ENCODE measurements at regions not wholly inside any gene's neighbourhood (a gene's known extent, or its start where the extent isn't known, plus 50 kb on each side); places are given as distances from the start of the nearest gene placed in this dataset.

DNA sequence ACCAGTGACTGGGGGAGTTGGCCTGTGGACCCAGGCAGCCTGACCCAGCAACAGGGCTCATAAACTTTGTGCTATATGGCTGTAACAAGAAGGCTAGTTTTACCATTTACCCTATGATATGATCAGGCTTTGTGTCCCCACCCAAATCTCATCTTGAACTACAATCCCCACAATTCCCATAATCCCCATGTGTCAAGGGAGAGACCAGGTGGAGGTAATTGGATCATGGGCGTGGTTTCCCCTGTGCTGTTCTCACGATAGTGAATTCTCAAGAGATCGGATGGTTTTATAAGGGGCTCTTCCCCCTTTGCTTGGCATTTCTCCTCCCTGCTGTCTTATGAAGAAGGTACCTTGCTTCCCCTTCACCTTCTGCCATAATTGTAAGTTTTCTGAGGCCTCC lies 111.2 kb upstream of the NLRP1 start:
- no peak for DNase-seq

GRCh38 chr17:5698959-5699358 lies 114.7 kb upstream of the NLRP1 start:
- no peak for DNase-seq

- DNase-seq: no peak
These were observed 115.5 kb upstream of the NLRP1 start for GRCh38 chr17:5699814-5700213.

DNA sequence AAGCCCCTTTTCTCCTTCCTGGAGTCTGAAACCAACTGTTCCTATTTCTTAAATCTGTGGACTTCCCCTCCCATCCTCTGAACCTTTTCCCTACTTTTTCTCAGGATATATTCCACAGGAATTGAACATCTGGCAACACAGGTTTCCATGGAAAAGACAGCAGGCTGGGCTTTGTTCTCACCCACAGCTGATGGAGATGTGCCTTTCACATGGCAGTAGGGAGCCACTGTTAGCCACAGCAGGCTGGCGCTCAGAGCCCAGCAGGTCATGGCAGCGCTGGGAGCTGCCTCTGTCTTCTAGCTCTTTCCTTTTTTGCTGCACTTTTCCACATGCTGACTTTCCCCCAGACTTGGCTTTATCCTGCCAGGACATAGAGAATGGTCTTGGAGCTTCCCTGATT lies 116.4 kb upstream of the NLRP1 start:
- no peak for DNase-seq

DNA sequence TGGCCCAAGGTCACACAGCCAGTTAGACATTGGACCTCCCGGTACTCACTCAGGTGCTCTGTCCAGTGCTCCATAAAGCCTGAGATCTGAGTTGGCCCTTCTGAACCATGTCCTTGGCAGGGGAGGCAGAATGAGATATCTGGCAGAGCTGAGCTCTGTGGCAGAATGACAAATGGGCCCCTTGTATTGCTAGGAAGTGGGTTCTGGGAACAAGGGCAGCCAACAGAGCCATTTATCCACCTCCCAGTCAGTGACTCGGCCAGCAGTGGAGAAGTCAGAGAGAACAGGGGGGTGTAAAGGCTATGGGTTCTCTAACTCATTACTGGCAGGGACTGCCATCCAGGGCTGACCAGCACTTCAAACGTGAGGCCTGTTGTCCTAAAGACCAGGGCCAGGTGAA lies 117.1 kb upstream of the NLRP1 start:
- no peak for DNase-seq

GRCh38 chr17:5702951-5703510 lies 118.7 kb upstream of the NLRP1 start:
- no peak for DNase-seq

- DNase-seq: no peak
These were observed 119.4 kb upstream of the NLRP1 start for GRCh38 chr17:5703736-5704135.

DNA sequence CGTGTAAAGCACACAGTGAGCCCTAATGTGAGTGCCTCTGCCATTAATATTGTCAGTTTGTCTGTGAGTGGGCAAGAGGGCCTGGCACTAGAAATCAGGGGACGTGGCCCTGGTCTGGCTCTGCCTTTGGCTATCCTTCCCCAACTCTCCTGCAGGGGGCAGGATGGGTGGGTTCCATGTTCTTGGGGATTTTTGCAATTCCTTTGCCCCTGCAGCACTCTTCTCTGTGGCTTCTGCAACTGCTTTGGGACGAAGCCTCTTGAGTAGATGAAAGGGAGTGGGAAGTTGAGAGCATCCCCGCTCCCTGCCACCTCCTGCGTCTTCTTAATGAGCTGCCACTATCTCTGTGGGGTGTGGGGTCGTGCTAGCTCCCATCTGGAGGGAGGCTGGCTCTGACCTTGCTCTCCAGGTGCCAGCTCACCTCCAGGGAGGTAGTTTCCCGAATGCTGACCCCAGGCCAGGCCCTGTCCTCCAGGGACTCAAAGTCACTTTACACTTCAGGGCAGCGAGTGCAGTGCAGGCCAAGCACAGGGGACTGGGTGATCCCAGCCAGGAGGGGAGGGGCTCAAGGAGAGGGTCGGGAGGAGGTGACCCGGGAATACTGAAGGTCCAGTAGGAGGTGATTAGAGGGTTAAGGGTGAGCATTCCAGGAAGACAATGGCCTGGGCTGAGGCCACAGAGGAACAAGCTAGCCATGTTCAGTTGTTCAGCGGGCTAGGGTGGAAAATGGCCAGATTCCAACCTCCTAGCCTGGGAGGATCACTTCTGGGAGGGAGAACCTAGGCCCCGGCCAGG lies 121.0 kb upstream of the NLRP1 start:
- no peak for DNase-seq

GRCh38 chr17:5705876-5706576 lies 121.7 kb upstream of the NLRP1 start:
- DNase-seq: no peak

DNA sequence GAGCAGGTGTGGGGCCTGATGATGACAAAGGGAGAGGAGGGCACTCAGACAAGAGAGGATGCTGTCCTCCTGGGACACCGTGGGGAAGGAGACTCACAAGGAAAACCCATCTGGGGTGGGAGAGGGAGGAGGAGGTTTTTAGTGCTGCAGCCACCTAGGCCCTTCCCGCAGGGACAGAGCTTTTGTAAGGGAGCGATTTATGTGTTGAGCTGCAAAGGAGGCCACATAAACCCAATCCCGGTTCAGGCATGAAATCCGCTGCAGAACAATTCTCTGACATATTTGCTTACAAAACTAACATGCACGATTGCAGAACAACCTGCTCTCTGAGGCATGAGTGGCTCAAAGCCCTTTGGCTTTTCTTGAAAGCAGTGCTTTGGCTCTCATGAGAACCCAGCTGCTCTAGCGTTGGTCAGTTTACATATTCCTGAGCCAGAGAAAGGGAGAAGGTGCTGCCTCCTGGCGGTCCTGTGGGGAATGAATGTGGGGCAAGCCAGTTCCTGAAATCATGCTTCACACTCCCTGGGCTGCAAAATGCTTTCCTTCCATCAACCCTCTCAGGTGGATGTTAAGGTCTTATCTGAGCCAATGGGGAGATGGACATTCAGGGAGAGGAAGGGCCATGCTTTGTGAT lies 122.4 kb upstream of the NLRP1 start:
- peak; percentile 1 for DNase-seq

DNA sequence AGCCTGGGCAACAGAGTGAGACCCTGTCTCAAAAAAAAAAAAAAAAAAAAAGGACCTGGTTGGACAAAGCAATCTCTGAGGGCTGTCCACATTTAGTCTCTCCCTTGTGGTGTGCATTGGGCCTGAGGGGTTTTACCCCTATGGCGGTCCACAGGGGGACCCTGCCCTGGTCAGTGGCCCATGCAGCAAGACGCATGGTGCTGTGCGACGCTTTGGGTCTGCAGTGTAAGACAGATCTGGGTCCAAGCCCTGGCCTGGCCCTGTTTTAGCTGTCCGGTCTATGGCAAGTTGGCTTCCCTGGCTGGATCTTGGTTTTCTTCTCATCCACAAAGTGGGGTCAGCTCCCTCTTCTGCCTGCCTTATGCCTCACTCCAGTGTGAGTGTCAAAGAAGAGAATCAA lies 123.2 kb upstream of the NLRP1 start:
- DNase-seq: no peak

DNA sequence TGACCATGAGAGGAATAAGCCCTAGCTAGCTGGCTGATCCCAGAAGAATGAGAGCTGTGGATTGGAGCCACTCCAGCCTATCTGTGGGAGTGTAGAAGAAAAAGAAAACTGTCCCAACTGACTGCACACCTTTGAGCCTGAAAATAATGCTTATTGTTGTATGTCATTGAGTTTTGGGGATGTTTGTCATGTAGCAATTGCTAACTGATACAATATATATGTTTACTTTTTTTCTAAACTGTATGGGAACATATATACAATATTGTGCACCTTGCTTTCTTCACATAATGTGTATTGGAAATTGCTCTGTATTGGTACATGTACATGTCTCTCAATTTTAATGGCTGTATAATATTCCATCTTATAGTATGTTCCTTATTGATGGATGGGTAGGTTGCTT lies 124.0 kb upstream of the NLRP1 start:
- no peak for DNase-seq

- DNase-seq: no peak
These were observed 127.0 kb upstream of the NLRP1 start for GRCh38 chr17:5711344-5711743.

DNA sequence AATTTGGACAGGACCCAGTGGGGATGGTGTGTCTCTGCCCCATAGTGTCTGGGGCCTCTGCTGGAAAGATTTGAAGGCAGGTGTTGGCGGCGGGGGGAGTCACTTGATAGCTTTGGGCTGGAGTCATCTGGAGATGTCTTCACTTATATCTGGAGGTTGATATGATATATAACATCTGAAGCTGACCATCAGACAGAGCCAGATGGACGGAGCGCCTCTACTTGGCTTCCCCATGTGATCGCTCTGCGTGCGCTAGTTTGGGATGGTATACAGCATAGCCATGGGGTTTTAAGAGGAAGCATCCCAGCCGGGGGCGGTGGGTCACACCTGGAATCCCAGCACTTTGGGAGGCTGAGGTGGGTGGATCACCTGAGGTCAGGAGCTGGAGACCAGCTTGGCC lies 130.7 kb upstream of the NLRP1 start:
- DNase-seq: no peak

DNA sequence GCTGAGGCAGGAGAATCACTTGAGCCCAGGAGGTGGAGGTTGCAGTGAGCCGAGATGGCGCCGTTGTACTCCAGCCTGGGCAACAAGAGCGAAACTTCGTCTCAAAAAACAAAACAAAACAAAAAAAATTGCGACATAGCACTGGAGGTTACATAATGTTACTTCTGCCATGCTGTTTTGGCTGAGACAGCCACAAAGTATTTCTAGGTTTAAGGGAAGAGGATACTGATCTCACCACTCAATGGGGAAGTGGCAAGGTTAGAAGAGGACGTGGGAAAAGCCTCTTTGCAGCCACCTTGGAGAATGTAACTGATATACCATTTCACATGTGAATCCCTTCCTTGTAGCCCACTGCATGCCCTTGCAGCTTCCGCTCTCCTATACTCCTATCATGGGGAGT lies 131.2 kb upstream of the NLRP1 start:
- DNase-seq: no peak

GRCh38 chr17:5718726-5719125 lies 134.4 kb upstream of the NLRP1 start:
- no peak for DNase-seq

- DNase-seq: no peak
These were observed 135.7 kb upstream of the NLRP1 start for GRCh38 chr17:5719976-5720375.

DNA sequence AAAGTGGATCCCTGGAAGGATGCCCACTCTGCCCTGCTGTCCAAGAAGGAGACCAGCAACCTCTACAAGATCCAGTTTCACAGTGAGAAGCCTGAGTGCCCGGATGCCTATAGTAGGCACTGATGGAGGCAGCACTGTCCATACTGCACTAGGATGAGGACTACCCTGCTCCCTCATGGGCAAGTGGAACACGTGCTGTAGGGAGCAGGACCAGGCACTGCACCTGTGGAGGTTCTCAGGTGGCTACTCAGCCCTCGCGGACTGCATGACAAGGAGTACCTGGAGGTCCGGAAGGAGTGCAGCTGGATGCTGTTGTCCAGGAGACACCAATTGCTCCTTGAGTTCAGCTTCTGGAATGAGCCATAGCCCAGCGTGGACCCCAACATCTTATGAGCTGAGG lies 146.1 kb upstream of the NLRP1 start:
- DNase-seq: no peak

DNA sequence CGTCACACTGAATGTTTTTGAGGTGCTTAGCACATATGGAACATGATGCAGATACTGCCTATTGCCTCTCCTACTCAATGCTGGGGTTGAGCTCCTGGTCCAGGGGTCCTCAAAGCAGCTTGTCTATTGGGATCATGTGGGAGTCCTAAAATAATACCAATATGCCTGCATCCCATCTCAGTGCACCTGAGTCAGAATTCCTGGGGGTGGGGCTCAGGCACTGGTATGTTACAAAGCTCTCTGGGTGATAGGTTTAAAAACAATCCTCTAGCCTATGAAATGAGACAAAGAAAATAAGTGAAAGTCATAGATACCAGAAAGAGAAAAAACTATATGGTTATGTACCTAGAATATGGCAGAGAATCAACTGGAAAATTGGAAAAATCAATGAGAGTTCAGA lies 156.6 kb upstream of the NLRP1 start:
- DNase-seq: no peak

GRCh38 chr17:5741810-5742209 lies 157.5 kb upstream of the NLRP1 start:
- DNase-seq: no peak

DNA sequence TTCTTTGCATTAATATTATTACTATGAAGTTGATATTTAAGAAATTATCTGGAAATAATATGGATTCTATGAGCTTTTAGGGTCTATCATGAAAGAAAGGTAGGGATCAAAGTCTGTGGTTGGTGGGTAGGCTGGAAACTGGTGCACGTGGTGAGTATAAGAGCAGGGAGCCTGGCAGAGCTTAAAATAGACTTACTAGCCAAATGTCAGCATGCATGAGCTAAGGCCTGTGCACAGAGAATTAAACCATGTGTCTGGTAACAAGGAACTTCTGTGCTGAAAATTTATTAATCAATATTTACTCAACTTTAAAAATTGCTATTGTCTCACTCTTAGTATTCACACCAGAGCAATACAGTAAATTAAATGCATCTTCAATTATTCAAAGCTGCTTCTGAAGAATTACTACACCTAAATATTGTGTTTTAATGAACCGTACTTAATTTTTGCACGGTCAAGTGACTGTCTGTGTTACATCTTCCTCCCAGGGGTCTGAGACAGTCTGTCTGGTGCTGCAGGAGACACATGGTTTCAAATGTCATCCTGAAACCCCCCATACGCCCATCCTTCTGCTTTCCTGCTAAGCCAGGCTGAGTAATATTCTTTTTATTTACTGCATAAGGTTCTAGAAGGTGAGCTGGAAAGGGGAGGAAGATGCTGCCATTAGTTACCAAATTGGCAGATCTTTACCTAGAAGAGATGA lies 161.0 kb upstream of the NLRP1 start:
- DNase-seq: no peak

GRCh38 chr17:5747276-5747675 lies 163.0 kb upstream of the NLRP1 start:
- no peak for DNase-seq

- no peak for DNase-seq
These were observed 163.7 kb upstream of the NLRP1 start for GRCh38 chr17:5747964-5748363.
